GM12892 (cell line): ENCODE measurements at regions not wholly inside any gene's neighbourhood (a gene's known extent, or its start where the extent isn't known, plus 50 kb on each side); places are given as distances from the start of the nearest gene placed in this dataset.

Experiments used
- POLR2A ChIP-seq: IDR thresholded peaks from 2 replicates; pipeline ENCODE4 v1.6.1; 2011; ENCODE audit warnings: low read depth, low read length, control low read depth
- POLR2AphosphoS5 ChIP-seq: IDR thresholded peaks from 2 replicates; pipeline ENCODE4 v1.6.1; 2011; ENCODE audit warnings: low read depth, low read length, control low read depth

GRCh38 chr18:59051470-59052165 is 88.1 kb upstream of the SEC11C start:
- no peak for TF ChIP-seq POLR2A
- no peak for TF ChIP-seq POLR2AphosphoS5
